ENCODE measurements at regions not wholly inside any gene's neighbourhood (a gene's known extent, or its start where the extent isn't known, plus 50 kb on each side); places are given as distances from the start of the nearest gene placed in this dataset.

DNA sequence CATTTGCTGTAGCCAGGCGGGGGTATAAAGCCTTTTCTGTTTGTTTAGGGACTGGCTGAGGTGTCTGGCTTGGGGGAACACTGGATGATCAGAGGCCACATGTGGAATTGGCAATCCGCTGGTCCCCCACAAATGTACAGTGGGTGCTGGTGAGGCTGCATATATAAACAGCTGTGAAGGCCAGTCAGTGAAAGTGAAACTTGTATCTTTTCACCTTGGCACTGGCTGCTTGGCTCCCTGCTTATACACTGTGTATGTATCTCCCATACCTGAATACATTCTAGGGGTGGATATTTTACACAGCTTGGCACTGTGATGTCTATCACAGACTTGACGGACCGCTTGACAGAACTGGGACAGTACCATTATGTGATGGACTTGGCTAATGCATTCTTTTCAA, 246.8 kb upstream of the AVPR1A start:
- TF ChIP-seq GATA3 (IDR thresholded peaks at IDR 0.05; ENCODE audit: low read depth, low read length): no peak
- no peak for TF ChIP-seq GATA2 (IDR thresholded peaks at IDR 0.05; ENCODE audit: low read depth, low read length)

Data from SH-SY5Y (cell line).